Fibroblast of lung (primary cell): ENCODE measurements at regions not wholly inside any gene's neighbourhood (a gene's known extent, or its start where the extent isn't known, plus 50 kb on each side); places are given as distances from the start of the nearest gene placed in this dataset.

Experiments used
- DNase-seq, 2 donors: peaks; one replicate each; pipeline versions ENCODE4 v3.0.0 to v3.0.0-alpha.2; 2010; ENCODE audit warnings: low read depth in 2 of 2
- H2AFZ ChIP-seq: 2 replicates; pipeline ENCODE4 v1.5.1; 2012; ENCODE audit warnings: low read length, control low read depth, inconsistent platforms
- H3K27ac ChIP-seq: 2 replicates; pipeline ENCODE4 v1.5.1; 2011; ENCODE audit warnings: low read length, control low read depth; ENCODE audit not compliant: insufficient read depth
- H3K27me3 ChIP-seq: 2 replicates; pipeline ENCODE4 v1.5.1; 2011; ENCODE audit warnings: mild to moderate bottlenecking, low read length; ENCODE audit not compliant: control insufficient read depth, insufficient read depth
- H3K36me3 ChIP-seq: 2 replicates; pipeline ENCODE4 v1.5.1; 2011; ENCODE audit warnings: low read length; ENCODE audit not compliant: control insufficient read depth, insufficient read depth
- H3K4me1 ChIP-seq: 2 replicates; pipeline ENCODE4 v1.5.1; 2011; ENCODE audit warnings: low read length; ENCODE audit not compliant: control insufficient read depth, insufficient read depth; ENCODE audit errors: extremely low read depth
- H3K4me2 ChIP-seq: 2 replicates; pipeline ENCODE4 v1.5.1; 2011; ENCODE audit warnings: low read length, control low read depth; ENCODE audit not compliant: insufficient read depth; ENCODE audit errors: extremely low read depth
- H3K4me3 ChIP-seq, 4 experiments: fragments of 200-600 bp in 1 of 4; sonication (generic) in 1 of 4; replicated peaks in 1 of 4; 2 replicates each; pipeline ENCODE4 v1.5.1; 2011 to 2016; ENCODE audit warnings: low read length in 4 of 4, low read depth in 3 of 4, mild to moderate bottlenecking in 3 of 4, control low read depth in 2 of 4, inconsistent platforms in 1 of 4, mixed read lengths in 1 of 4; ENCODE audit not compliant: insufficient read depth in 1 of 4; ENCODE audit errors: control extremely low read depth in 1 of 4
- H3K79me2 ChIP-seq: 2 replicates; pipeline ENCODE4 v1.5.1; 2012; ENCODE audit warnings: mild to moderate bottlenecking, low read length, inconsistent platforms; ENCODE audit not compliant: control insufficient read depth, insufficient read depth
- H3K9ac ChIP-seq: 2 replicates; pipeline ENCODE4 v1.5.1; 2011; ENCODE audit warnings: mild to moderate bottlenecking, low read length, control low read depth; ENCODE audit not compliant: insufficient read depth
- H3K9me3 ChIP-seq: 2 replicates; pipeline ENCODE4 v1.5.1; 2012; ENCODE audit warnings: low read depth, low read length; ENCODE audit not compliant: control insufficient read depth, insufficient read depth
- H4K20me1 ChIP-seq: 2 replicates; pipeline ENCODE4 v1.5.1; 2011; ENCODE audit warnings: low read length; ENCODE audit not compliant: control insufficient read depth, insufficient read depth; ENCODE audit errors: extremely low read depth
- EZH2 ChIP-seq: IDR thresholded peaks from 2 replicates; pipeline ENCODE4 v1.5.1; 2012; ENCODE audit warnings: low read length, control low read depth, mild to moderate bottlenecking; ENCODE audit errors: missing control alignments
- TF ChIP-seq, protein P1 (sequence below), 2 donors: IDR thresholded peaks in 1 of 2; conservative IDR thresholded peaks in 1 of 2; 1 replicate in 1 of 2; 2 replicates in 1 of 2; pipeline ENCODE4 v1.5.1; 2011 to 2012; ENCODE audit warnings: low read length in 2 of 2, control low read depth in 1 of 2, inconsistent platforms in 1 of 2, low read depth in 1 of 2, mild to moderate bottlenecking in 1 of 2

DNA sequence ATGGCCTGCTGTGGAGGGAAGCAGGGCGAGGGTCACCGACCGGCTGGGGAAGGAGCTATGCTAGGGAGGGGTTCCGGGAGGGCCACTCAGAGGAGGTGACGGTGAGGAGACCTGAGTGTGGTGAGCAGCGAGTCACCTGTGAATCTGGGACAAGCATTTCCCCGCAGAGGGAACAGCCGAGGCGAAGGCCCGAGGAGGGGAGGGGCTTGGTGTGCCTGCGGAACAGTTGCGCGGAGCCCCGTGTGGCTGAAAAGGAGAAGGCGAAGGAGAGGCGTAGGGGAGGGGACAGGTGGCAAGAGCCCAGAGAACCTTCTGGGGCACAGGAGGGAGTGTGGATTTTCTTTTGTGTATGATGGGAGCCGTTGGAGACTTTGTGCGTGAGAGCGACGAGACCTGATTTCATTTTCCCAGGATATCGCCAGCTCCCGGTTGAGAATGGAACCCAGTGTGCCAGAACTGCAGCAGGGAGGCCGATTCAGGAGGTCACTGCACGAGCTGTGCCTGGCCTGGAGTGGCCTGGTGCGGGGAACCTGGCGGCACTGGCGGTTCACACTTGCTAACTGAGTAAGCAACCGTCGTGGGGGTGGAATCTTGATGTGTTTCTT is 117.7 kb upstream of the ZNF507 start:
- Histone ChIP-seq H3K9me3 (no peaks in the 10 kb centered on the region), H3K27me3 (no peaks in the 10 kb centered on the region), H4K20me1 (peaks cover under 1% of the 10 kb centered on the region), H3K4me3 (no peak overlapping the region), H3K79me2 (no peaks in the 10 kb centered on the region), H3K36me3 (no peaks in the 10 kb centered on the region), H2AFZ (no peak overlapping the region), H3K27ac (no peak overlapping the region), H3K4me2 (no peak overlapping the region), H3K4me1 (no peaks in the 10 kb centered on the region), H3K9ac (no peak overlapping the region)
- no peak for DNase-seq
- no peak for TF ChIP-seq EZH2
- TF ChIP-seq, protein P1, sequence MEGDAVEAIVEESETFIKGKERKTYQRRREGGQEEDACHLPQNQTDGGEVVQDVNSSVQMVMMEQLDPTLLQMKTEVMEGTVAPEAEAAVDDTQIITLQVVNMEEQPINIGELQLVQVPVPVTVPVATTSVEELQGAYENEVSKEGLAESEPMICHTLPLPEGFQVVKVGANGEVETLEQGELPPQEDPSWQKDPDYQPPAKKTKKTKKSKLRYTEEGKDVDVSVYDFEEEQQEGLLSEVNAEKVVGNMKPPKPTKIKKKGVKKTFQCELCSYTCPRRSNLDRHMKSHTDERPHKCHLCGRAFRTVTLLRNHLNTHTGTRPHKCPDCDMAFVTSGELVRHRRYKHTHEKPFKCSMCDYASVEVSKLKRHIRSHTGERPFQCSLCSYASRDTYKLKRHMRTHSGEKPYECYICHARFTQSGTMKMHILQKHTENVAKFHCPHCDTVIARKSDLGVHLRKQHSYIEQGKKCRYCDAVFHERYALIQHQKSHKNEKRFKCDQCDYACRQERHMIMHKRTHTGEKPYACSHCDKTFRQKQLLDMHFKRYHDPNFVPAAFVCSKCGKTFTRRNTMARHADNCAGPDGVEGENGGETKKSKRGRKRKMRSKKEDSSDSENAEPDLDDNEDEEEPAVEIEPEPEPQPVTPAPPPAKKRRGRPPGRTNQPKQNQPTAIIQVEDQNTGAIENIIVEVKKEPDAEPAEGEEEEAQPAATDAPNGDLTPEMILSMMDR (conservative IDR thresholded peaks at IDR 0.05 in 1 of 2, IDR thresholded peaks at IDR 0.05 in 1 of 2; ENCODE audit: low read depth in 1 of 2, low read length in 2 of 2) = no peak

DNA sequence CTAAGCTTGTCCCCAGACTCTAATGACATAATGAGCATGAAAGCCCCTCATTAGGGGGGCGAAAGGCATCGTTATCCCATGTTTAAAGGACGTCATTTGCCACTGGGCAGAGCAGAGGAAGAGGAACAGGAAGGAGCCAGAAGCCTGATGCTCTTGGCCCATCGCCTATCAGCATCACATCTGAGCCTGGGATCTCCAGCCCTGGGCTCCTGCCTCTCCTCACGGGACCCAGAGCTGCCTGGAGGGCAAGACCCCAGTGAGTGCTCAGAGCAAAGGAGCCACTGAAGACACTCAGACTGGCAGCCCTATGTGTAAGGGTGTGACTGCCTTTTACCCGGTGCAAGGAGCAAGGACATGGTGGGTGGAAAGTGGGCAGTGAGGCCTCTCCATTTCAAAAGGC is 115.0 kb upstream of the ZNF507 start:
- H3K4me3 ChIP-seq = no peak overlapping the region
- H3K4me1 ChIP-seq = no peaks in the 10 kb centered on the region
- H2AFZ ChIP-seq = no peak overlapping the region
- H3K9me3 ChIP-seq = no peaks in the 10 kb centered on the region
- no peak overlapping the region for H3K4me2 ChIP-seq
- TF ChIP-seq, protein P1 (conservative IDR thresholded peaks at IDR 0.05 in 1 of 2, IDR thresholded peaks at IDR 0.05 in 1 of 2; ENCODE audit: low read depth in 1 of 2, low read length in 2 of 2) = no peak
- TF ChIP-seq EZH2 = no peak
- H3K9ac ChIP-seq = no peak overlapping the region
- H3K79me2 ChIP-seq = no peaks in the 10 kb centered on the region
- H3K36me3 ChIP-seq = no peaks in the 10 kb centered on the region
- no peak overlapping the region for H3K27ac ChIP-seq
- H4K20me1 ChIP-seq = no peaks in the 10 kb centered on the region
- H3K27me3 ChIP-seq = no peaks in the 10 kb centered on the region
- DNase-seq = no peak

DNA sequence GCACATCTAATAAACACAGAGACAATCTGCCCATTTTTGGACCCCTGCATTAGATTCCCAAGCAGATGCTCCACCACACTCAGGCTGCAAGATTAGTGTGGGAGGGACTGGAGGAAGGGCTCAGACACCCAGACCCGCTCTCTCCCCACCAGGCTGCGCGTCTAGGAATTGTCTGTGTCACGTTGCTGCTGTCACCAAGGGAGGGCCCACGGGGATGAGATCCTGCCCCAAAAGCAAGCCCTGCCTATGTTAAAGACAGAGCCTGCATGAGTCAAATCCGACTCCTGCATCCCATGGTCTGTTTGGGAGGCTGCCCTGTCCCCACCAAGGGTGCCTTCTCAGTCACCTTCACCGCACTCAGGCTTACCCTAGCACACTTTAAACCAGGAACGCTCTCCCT is 114.4 kb upstream of the ZNF507 start:
- Histone ChIP-seq H3K27ac (no peak overlapping the region), H3K4me2 (no peak overlapping the region), H3K4me3 (no peak overlapping the region), H3K9me3 (no peaks in the 10 kb centered on the region), H3K79me2 (no peaks in the 10 kb centered on the region), H3K4me1 (no peaks in the 10 kb centered on the region), H3K27me3 (no peaks in the 10 kb centered on the region), H2AFZ (no peak overlapping the region), H3K9ac (no peak overlapping the region), H3K36me3 (no peaks in the 10 kb centered on the region), H4K20me1 (no peaks in the 10 kb centered on the region)
- no peak for TF ChIP-seq EZH2
- TF ChIP-seq, protein P1 (conservative IDR thresholded peaks at IDR 0.05 in 1 of 2, IDR thresholded peaks at IDR 0.05 in 1 of 2; ENCODE audit: low read depth in 1 of 2, low read length in 2 of 2) = no peak
- no peak for DNase-seq
